ENCODE measurements at regions not wholly inside any gene's neighbourhood (a gene's known extent, or its start where the extent isn't known, plus 50 kb on each side); places are given as distances from the start of the nearest gene placed in this dataset.

- Histone ChIP-seq H2AFZ (ENCODE audit: low read depth) (no peak overlapping the region), H3K4me3 (IDR thresholded peaks at IDR 0.05; ENCODE audit: insufficient read depth, low read depth, low read length) (no peak overlapping the region), H4K20me1 (ENCODE audit: insufficient read depth) (no peaks in the 10 kb centered on the region), H3K27ac (no peak overlapping the region), H3K4me2 (no peak overlapping the region), H3K36me3 (ENCODE audit: insufficient read depth) (no peaks in the 10 kb centered on the region), H3K27me3 (ENCODE audit: insufficient read depth, low read depth) (no peaks in the 10 kb centered on the region), H3K9ac (no peak overlapping the region), H3K4me1 (ENCODE audit: low read depth, poor library complexity, severe bottlenecking) (no peaks in the 10 kb centered on the region), H3K79me2 (ENCODE audit: insufficient read depth, low read depth) (no peaks in the 10 kb centered on the region)
- no peak for TF ChIP-seq CTCF (conservative IDR thresholded peaks at IDR 0.05; ENCODE audit: low read depth, low read length)
Observed at GRCh38 chr4:111924696-111925095, 220.6 kb upstream of the FAM241A start.

GRCh38 chr4:111930659-111931058, 214.6 kb upstream of the FAM241A start:
- Histone ChIP-seq H3K9ac (no peak overlapping the region), H2AFZ (ENCODE audit: low read depth) (no peak overlapping the region), H3K4me1 (ENCODE audit: low read depth, poor library complexity, severe bottlenecking) (peaks cover 17% of the 10 kb centered on the region), H3K27ac (no peak overlapping the region), H3K4me3 (IDR thresholded peaks at IDR 0.05; ENCODE audit: insufficient read depth, low read depth, low read length) (no peak overlapping the region), H3K79me2 (ENCODE audit: insufficient read depth, low read depth) (no peaks in the 10 kb centered on the region), H3K4me2 (peak overlapping the region; percentile 35), H4K20me1 (ENCODE audit: insufficient read depth) (no peaks in the 10 kb centered on the region), H3K36me3 (ENCODE audit: insufficient read depth) (no peaks in the 10 kb centered on the region), H3K27me3 (ENCODE audit: insufficient read depth, low read depth) (peaks cover 5% of the 10 kb centered on the region; the same call in 1 of the 2 replicates)
- TF ChIP-seq CTCF (conservative IDR thresholded peaks at IDR 0.05; ENCODE audit: low read depth, low read length): no peak

GRCh38 chr4:111933703-111934102, 211.6 kb upstream of the FAM241A start:
- Histone ChIP-seq H3K27ac (no peak overlapping the region), H2AFZ (ENCODE audit: low read depth) (no peak overlapping the region), H3K4me1 (ENCODE audit: low read depth, poor library complexity, severe bottlenecking) (peaks cover 17% of the 10 kb centered on the region), H3K4me2 (no peak overlapping the region), H3K27me3 (ENCODE audit: insufficient read depth, low read depth) (peaks cover 5% of the 10 kb centered on the region; the same call in 1 of the 2 replicates), H3K36me3 (ENCODE audit: insufficient read depth) (no peaks in the 10 kb centered on the region), H3K4me3 (IDR thresholded peaks at IDR 0.05; ENCODE audit: insufficient read depth, low read depth, low read length) (no peak overlapping the region), H4K20me1 (ENCODE audit: insufficient read depth) (no peaks in the 10 kb centered on the region), H3K9ac (no peak overlapping the region), H3K79me2 (ENCODE audit: insufficient read depth, low read depth) (no peaks in the 10 kb centered on the region)
- TF ChIP-seq CTCF (conservative IDR thresholded peaks at IDR 0.05; ENCODE audit: low read depth, low read length): no peak

- no peaks in the 10 kb centered on the region for H3K36me3 ChIP-seq (ENCODE audit: insufficient read depth)
- H3K79me2 ChIP-seq (ENCODE audit: insufficient read depth, low read depth): no peaks in the 10 kb centered on the region
- H2AFZ ChIP-seq (ENCODE audit: low read depth): no peak overlapping the region
- H3K27me3 ChIP-seq (ENCODE audit: insufficient read depth, low read depth): peaks cover 5% of the 10 kb centered on the region; the same call in 1 of the 2 replicates
- no peaks in the 10 kb centered on the region for H4K20me1 ChIP-seq (ENCODE audit: insufficient read depth)
- TF ChIP-seq CTCF (conservative IDR thresholded peaks at IDR 0.05; ENCODE audit: low read depth, low read length): no peak
- no peak overlapping the region for H3K9ac ChIP-seq
- H3K27ac ChIP-seq: no peak overlapping the region
- no peak overlapping the region for H3K4me2 ChIP-seq
- H3K4me3 ChIP-seq (IDR thresholded peaks at IDR 0.05; ENCODE audit: insufficient read depth, low read depth, low read length): no peak overlapping the region
- H3K4me1 ChIP-seq (ENCODE audit: low read depth, poor library complexity, severe bottlenecking): peaks cover 17% of the 10 kb centered on the region
Observed at GRCh38 chr4:111934314-111934713, 210.9 kb upstream of the FAM241A start.
